OCI-LY1 (cell line): ENCODE measurements at regions not wholly inside any gene's neighbourhood (a gene's known extent, or its start where the extent isn't known, plus 50 kb on each side); places are given as distances from the start of the nearest gene placed in this dataset.

ENCODE experiments used
- H2AFZ ChIP-seq: fragments of 200-600 bp; sonication (generic), shearing (Covaris generic); 2 replicates; pipeline ENCODE4 v1.6.0; 2014; ENCODE audit warnings: antibody characterized with exemption, mild to moderate bottlenecking, low read length
- H3F3A ChIP-seq: fragments of 200-600 bp; sonication (generic), shearing (Covaris generic); 2 replicates; pipeline ENCODE4 v1.6.0; 2014; ENCODE audit warnings: mild to moderate bottlenecking, antibody characterized with exemption, low read length, moderate library complexity; ENCODE audit not compliant: insufficient read depth
- H3K27ac ChIP-seq: fragments of 200-600 bp; sonication (generic); 2 replicates; pipeline ENCODE4 v1.5.1; 2014; ENCODE audit warnings: low read length, mixed run types, mild to moderate bottlenecking, low read depth; ENCODE audit not compliant: poor library complexity, severe bottlenecking
- H3K27me3 ChIP-seq: fragments of 200-600 bp; sonication (generic); 2 replicates; pipeline ENCODE4 v1.6.0; 2014; ENCODE audit warnings: antibody characterized with exemption, mild to moderate bottlenecking, low read length, moderate library complexity; ENCODE audit not compliant: insufficient read depth
- H3K36me3 ChIP-seq: fragments of 200-600 bp; sonication (generic); 2 replicates; pipeline ENCODE4 v1.6.1; 2014; ENCODE audit warnings: mild to moderate bottlenecking, antibody characterized with exemption, low read length, moderate library complexity, mixed read lengths; ENCODE audit not compliant: insufficient read depth
- H3K4me1 ChIP-seq: fragments of 200-600 bp; sonication (generic); 2 replicates; pipeline ENCODE4 v1.5.1; 2014; ENCODE audit warnings: mild to moderate bottlenecking, low read length, moderate library complexity; ENCODE audit not compliant: insufficient read depth, severe bottlenecking
- H3K4me2 ChIP-seq: fragments of 200-600 bp; sonication (generic), shearing (Covaris generic); 2 replicates; pipeline ENCODE4 v1.6.1; 2014; ENCODE audit warnings: low read length
- H3K4me3 ChIP-seq: fragments of 200-600 bp; sonication (generic); 2 replicates; pipeline ENCODE4 v1.5.1; 2014; ENCODE audit warnings: low read length, low read depth, mild to moderate bottlenecking, mixed read lengths; ENCODE audit not compliant: poor library complexity, severe bottlenecking
- H3K79me2 ChIP-seq: fragments of 200-600 bp; shearing (Covaris generic); 2 replicates; pipeline ENCODE4 v1.6.1; 2016; ENCODE audit warnings: mixed run types, low read length, mixed read lengths; ENCODE audit not compliant: insufficient read depth
- H3K9ac ChIP-seq: fragments of 200-600 bp; sonication (generic), shearing (Covaris generic); 2 replicates; pipeline ENCODE4 v1.6.1; 2014; ENCODE audit warnings: mild to moderate bottlenecking, low read length, mixed read lengths
- H3K9me2 ChIP-seq: fragments of 200-600 bp; sonication (generic), shearing (Covaris generic); 2 replicates; pipeline ENCODE4 v1.6.1; 2014; ENCODE audit warnings: low read depth, mild to moderate bottlenecking, low read length, mixed read lengths
- H3K9me3 ChIP-seq: fragments of 200-600 bp; shearing (Covaris generic); 2 replicates; pipeline ENCODE4 v1.6.1; 2014; ENCODE audit warnings: low read length, mixed read lengths
- H4K20me1 ChIP-seq: fragments of 200-600 bp; sonication (generic), shearing (Covaris generic); 2 replicates; pipeline ENCODE4 v1.6.0; 2016; ENCODE audit warnings: mild to moderate bottlenecking, low read length; ENCODE audit not compliant: insufficient read depth
- EZH2 ChIP-seq: fragments of 200-600 bp; sonication (generic), shearing (Covaris generic); IDR thresholded peaks from 2 replicates; pipeline ENCODE4 v1.8.0; 2017; ENCODE audit warnings: borderline replicate concordance, mixed run types, mild to moderate bottlenecking, antibody characterized with exemption, low read length, moderate library complexity, mixed read lengths
- TF ChIP-seq, protein P1 (sequence below): fragments of 200-600 bp; sonication (generic), shearing (Covaris generic); IDR thresholded peaks from 2 replicates; pipeline ENCODE4 v1.5.1; 2017; ENCODE audit warnings: mild to moderate bottlenecking, antibody characterized with exemption, low read length, moderate library complexity, mixed read lengths

DNA sequence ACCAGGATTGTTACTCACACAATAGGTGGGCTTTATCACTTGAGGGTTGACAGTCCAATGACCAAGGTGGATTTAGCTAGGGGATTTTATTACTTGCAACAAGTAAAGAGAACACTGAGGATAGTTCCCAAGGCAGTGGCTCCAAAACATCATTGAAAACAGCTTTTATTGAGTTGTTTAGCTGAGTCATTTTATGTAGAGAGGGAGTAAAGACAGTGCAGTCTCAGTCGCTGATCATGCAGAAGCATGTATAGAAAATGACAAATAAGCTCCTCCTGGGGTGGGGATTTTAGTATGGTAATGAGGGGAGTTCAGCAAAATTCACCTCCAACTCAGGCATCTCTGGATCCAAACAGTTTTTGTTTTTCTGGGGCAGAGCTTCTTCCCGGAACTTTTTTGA, 163.0 kb upstream of the CCDC179 start:
- Histone ChIP-seq H3K9me2 (no peaks in the 10 kb centered on the region), H3K79me2 (no peaks in the 10 kb centered on the region), H3K27me3 (no peaks in the 10 kb centered on the region), H3K36me3 (no peaks in the 10 kb centered on the region), H3K9me3 (no peaks in the 10 kb centered on the region), H3K27ac (no peak overlapping the region), H3K4me2 (no peak overlapping the region), H3K9ac (no peak overlapping the region), H3F3A (no peaks in the 10 kb centered on the region), H3K4me1 (no peaks in the 10 kb centered on the region), H3K4me3 (no peak overlapping the region), H2AFZ (no peak overlapping the region), H4K20me1 (no peaks in the 10 kb centered on the region)
- TF ChIP-seq, protein P1, sequence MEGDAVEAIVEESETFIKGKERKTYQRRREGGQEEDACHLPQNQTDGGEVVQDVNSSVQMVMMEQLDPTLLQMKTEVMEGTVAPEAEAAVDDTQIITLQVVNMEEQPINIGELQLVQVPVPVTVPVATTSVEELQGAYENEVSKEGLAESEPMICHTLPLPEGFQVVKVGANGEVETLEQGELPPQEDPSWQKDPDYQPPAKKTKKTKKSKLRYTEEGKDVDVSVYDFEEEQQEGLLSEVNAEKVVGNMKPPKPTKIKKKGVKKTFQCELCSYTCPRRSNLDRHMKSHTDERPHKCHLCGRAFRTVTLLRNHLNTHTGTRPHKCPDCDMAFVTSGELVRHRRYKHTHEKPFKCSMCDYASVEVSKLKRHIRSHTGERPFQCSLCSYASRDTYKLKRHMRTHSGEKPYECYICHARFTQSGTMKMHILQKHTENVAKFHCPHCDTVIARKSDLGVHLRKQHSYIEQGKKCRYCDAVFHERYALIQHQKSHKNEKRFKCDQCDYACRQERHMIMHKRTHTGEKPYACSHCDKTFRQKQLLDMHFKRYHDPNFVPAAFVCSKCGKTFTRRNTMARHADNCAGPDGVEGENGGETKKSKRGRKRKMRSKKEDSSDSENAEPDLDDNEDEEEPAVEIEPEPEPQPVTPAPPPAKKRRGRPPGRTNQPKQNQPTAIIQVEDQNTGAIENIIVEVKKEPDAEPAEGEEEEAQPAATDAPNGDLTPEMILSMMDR: no peak

DNA sequence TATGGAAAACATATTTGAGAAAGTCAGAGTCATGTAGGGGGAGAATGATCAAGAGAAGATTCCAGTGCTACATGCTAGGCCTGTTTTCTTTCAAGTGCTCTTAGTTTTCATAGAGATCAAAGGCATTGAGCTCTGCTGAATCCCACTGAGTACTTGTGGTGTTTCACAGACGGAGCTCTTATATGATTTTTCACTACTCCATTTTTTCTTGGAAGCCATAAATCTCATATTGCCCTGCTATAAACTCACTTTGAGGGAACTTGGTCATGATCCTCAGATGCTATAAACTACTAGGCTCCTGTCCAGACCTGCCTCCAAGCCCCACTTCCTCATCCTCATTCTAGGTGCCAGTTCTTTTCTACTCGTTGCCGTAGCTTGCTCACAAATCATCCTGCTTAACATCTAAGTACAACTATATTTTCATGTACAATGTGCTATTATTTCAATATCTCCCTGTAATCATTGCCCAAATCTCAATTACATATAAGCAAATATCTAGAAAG, 180.8 kb upstream of the CCDC179 start:
- H3K79me2 ChIP-seq: no peaks in the 10 kb centered on the region

DNA sequence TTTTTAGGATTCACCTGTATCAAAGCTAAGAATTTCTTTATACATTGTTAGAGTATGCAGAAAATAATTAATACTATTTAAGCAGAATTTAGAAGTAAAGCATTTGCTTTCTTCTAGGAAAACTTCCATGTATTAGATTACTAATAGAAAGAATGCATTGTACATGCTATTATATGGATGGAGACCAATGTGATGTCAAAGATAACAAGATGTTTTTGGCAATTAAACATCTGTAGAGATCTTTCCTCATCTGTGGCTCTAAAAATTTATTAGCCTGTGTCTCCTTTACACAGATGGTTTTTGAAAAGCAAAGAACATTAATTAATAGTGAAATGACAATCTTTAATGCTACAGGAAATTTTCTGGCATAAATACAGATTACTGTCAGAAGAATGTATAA, 198.4 kb upstream of the CCDC179 start:
- no peak for TF ChIP-seq EZH2
- Histone ChIP-seq H3K9me3 (no peaks in the 10 kb centered on the region), H3K4me1 (no peaks in the 10 kb centered on the region), H3K27me3 (no peaks in the 10 kb centered on the region), H3K9ac (no peak overlapping the region), H2AFZ (no peak overlapping the region), H3K9me2 (no peaks in the 10 kb centered on the region), H3K4me3 (no peak overlapping the region), H3K36me3 (no peaks in the 10 kb centered on the region), H4K20me1 (no peaks in the 10 kb centered on the region), H3K4me2 (no peak overlapping the region), H3K27ac (no peak overlapping the region), H3F3A (no peaks in the 10 kb centered on the region), H3K79me2 (no peaks in the 10 kb centered on the region)

More for the DNA sequence above, 180.8 kb upstream of the CCDC179 start:
- Histone ChIP-seq H3K4me2 (no peak overlapping the region), H2AFZ (no peak overlapping the region), H3F3A (no peaks in the 10 kb centered on the region), H3K9me3 (no peaks in the 10 kb centered on the region), H3K9ac (no peak overlapping the region), H3K4me3 (no peak overlapping the region), H3K27ac (no peak overlapping the region), H3K4me1 (no peaks in the 10 kb centered on the region), H3K27me3 (no peaks in the 10 kb centered on the region), H3K9me2 (no peaks in the 10 kb centered on the region), H4K20me1 (no peaks in the 10 kb centered on the region), H3K36me3 (no peaks in the 10 kb centered on the region)
- TF ChIP-seq EZH2: no peak
- TF ChIP-seq, protein P1: no peak

DNA sequence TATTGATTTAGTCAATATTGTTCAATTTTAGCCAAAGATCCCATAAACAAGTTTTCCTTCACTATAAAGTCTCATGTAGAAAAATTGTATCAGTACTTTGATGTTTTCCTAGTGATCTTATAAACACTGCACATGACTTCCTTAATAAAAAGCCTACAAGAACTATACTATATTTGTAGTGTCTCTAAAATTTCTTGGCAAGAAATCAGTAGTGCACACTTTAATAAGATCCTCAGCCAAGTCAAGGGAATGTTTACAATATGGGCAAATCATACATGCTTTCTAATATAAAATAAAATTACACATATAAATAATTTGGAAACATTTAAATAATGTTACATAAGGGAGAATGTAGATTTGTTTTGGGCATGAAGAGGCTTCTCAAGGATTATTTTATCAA, 203.0 kb upstream of the CCDC179 start:
- TF ChIP-seq EZH2: no peak
- TF ChIP-seq, protein P1: no peak
- Histone ChIP-seq H2AFZ (no peak overlapping the region), H3K27me3 (no peaks in the 10 kb centered on the region), H3K27ac (no peak overlapping the region), H3F3A (no peaks in the 10 kb centered on the region), H3K4me3 (no peak overlapping the region), H3K79me2 (no peaks in the 10 kb centered on the region), H3K36me3 (no peaks in the 10 kb centered on the region), H3K9ac (no peak overlapping the region), H3K4me2 (no peak overlapping the region), H3K4me1 (no peaks in the 10 kb centered on the region), H3K9me3 (no peaks in the 10 kb centered on the region), H3K9me2 (no peaks in the 10 kb centered on the region), H4K20me1 (no peaks in the 10 kb centered on the region)
